Neural progenitor cell (in vitro differentiated cells): ENCODE measurements at regions not wholly inside any gene's neighbourhood (a gene's known extent, or its start where the extent isn't known, plus 50 kb on each side); places are given as distances from the start of the nearest gene placed in this dataset.

ENCODE experiments used
- DNase-seq: peaks from one replicate; pipeline ENCODE4 v3.0.0-alpha.2; 2016; ENCODE audit warnings: low spot score
- H2AFZ ChIP-seq: fragments of 200-600 bp; sonication (generic); replicated peaks from 2 replicates; pipeline ENCODE4 v1.6.1; 2016; ENCODE audit warnings: antibody characterized with exemption
- H3F3A ChIP-seq: fragments of 200-600 bp; sonication (generic); 2 replicates; pipeline ENCODE4 v1.6.1; 2016; ENCODE audit warnings: antibody characterized with exemption, low read depth
- H3K27ac ChIP-seq: fragments of 200-600 bp; sonication (generic); 2 replicates; pipeline ENCODE4 v1.5.1; 2016; ENCODE audit warnings: mild to moderate bottlenecking
- H3K27me3 ChIP-seq: fragments of 200-600 bp; sonication (generic); 2 replicates; pipeline ENCODE4 v1.6.1; 2016; ENCODE audit warnings: mild to moderate bottlenecking, moderate library complexity
- H3K36me3 ChIP-seq: fragments of 200-600 bp; sonication (generic); 2 replicates; pipeline ENCODE4 v1.5.1; 2016
- H3K4me1 ChIP-seq: fragments of 200-600 bp; sonication (generic); 2 replicates; pipeline ENCODE4 v1.6.1; 2016; ENCODE audit warnings: mixed run types
- H3K4me2 ChIP-seq: fragments of 200-600 bp; sonication (generic); 2 replicates; pipeline ENCODE4 v1.6.1; 2016
- H3K4me3 ChIP-seq: fragments of 200-600 bp; sonication (generic); 2 replicates; pipeline ENCODE4 v1.5.1; 2016
- H3K79me2 ChIP-seq: fragments of 200-600 bp; sonication (generic); 2 replicates; pipeline ENCODE4 v1.6.1; 2016; ENCODE audit warnings: low read depth
- H3K9ac ChIP-seq: fragments of 200-600 bp; sonication (generic); 2 replicates; pipeline ENCODE4 v1.6.1; 2016
- H3K9me3 ChIP-seq: fragments of 200-600 bp; sonication (generic); 2 replicates; pipeline ENCODE4 v1.5.1; 2016; ENCODE audit warnings: low read depth
- H4K20me1 ChIP-seq: fragments of 200-600 bp; sonication (generic); 2 replicates; pipeline ENCODE4 v1.6.1; 2016; ENCODE audit warnings: low read depth
- H3K27ac Mint-ChIP-seq: 3 replicates; pipeline ENCODE4 v1.8.0; 2021; ENCODE audit warnings: mixed read lengths
- H3K27me3 Mint-ChIP-seq: 2 replicates; pipeline ENCODE4 v1.8.0; 2022; ENCODE audit warnings: low read depth, mild to moderate bottlenecking, inconsistent platforms, moderate library complexity, mixed read lengths; ENCODE audit not compliant: insufficient read depth
- H3K36me3 Mint-ChIP-seq: 3 replicates; pipeline ENCODE4 v1.8.0; 2021; ENCODE audit warnings: mixed read lengths
- H3K4me1 Mint-ChIP-seq: 3 replicates; pipeline ENCODE4 v1.8.0; 2021; ENCODE audit warnings: mixed read lengths
- H3K4me3 Mint-ChIP-seq: 3 replicates; pipeline ENCODE4 v1.8.0; 2021; ENCODE audit warnings: mild to moderate bottlenecking, moderate library complexity, mixed read lengths
- H3K9me3 Mint-ChIP-seq: 3 replicates; pipeline ENCODE4 v1.8.0; 2020; ENCODE audit warnings: mixed read lengths
- CTCF ChIP-seq: fragments of 200-600 bp; sonication (generic); IDR thresholded peaks from 2 replicates; pipeline ENCODE4 v1.5.1; 2017; ENCODE audit warnings: antibody characterized with exemption, mild to moderate bottlenecking
- EZH2 ChIP-seq: fragments of 200-600 bp; sonication (generic); IDR thresholded peaks from 2 replicates; pipeline ENCODE4 v1.6.1; 2017; ENCODE audit warnings: antibody characterized with exemption, mild to moderate bottlenecking, moderate library complexity
- EZH2phosphoT487 ChIP-seq: fragments of 200-600 bp; sonication (generic); IDR thresholded peaks from 2 replicates; pipeline ENCODE4 v1.6.1; 2017; ENCODE audit warnings: antibody characterized with exemption

DNA sequence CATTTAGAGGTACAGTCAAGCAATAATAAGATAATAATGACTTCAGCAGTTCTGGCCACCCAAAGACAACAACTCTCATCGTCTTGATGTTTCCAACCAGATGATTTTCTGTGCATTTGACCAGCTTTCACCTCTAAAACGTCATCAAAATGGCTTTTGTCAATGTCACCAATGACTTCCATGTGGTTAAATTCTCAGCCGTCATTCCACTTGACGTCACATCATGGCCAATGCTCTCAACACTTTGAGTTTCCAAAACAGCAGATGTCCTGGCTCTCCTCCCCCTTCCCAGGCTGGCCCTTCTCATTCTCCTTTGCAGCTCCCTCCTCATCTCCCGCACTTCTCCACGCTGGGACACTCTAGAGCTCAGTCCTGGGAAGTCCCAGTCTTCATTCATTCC, 258.3 kb downstream of the BCL2 start:
- Histone ChIP-seq H3K9ac (no peak overlapping the region), H3F3A (no peaks in the 10 kb centered on the region), H3K27ac (no peak overlapping the region), H3K4me2 (no peak overlapping the region), H3K9me3 (no peaks in the 10 kb centered on the region), H3K4me3 (no peak overlapping the region), H2AFZ (no peak overlapping the region), H3K36me3 (no peaks in the 10 kb centered on the region), H3K4me1 (no peaks in the 10 kb centered on the region), H4K20me1 (no peaks in the 10 kb centered on the region), H3K27me3 (no peaks in the 10 kb centered on the region), H3K79me2 (no peaks in the 10 kb centered on the region)
- Mint-ChIP-seq H3K4me1 (peaks cover 2% of the 10 kb centered on the region), H3K4me3 (no peak overlapping the region), H3K9me3 (peaks cover 2% of the 10 kb centered on the region), H3K36me3 (no peaks in the 10 kb centered on the region), H3K27me3 (peaks cover 2% of the 10 kb centered on the region), H3K27ac (no peak overlapping the region)
- no peak for DNase-seq
- no peak for TF ChIP-seq EZH2phosphoT487

DNA sequence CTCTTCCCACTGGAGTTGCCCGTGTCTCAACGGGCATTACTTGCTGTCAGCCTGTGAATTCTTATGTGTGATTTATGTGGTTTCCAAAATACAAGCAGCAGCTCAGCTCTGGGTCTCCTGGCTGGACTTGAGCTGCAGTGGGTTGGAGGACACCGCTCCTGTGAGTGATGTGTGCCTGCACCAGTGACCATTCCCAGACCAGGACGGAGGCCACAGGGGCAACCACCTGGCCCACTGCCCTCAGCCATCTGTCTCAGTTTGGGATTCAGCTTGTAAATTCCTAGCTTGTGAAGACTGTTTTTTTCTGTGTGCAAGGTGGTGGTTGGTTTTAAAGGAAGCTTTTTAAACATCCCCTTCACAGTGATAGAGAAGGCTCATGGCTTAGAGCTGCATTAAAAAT, 261.0 kb downstream of the BCL2 start:
- TF ChIP-seq EZH2 = no peak
- no peak for TF ChIP-seq CTCF
- no peak for TF ChIP-seq EZH2phosphoT487
- Histone ChIP-seq H3K4me1 (peaks cover 3% of the 10 kb centered on the region), H3K79me2 (no peaks in the 10 kb centered on the region), H3K4me2 (no peak overlapping the region), H3K27me3 (no peaks in the 10 kb centered on the region), H3K9ac (no peak overlapping the region), H4K20me1 (no peaks in the 10 kb centered on the region), H2AFZ (no peak overlapping the region), H3F3A (no peaks in the 10 kb centered on the region), H3K27ac (no peak overlapping the region), H3K36me3 (no peaks in the 10 kb centered on the region), H3K9me3 (no peaks in the 10 kb centered on the region), H3K4me3 (no peak overlapping the region)
- Mint-ChIP-seq H3K9me3 (peaks cover 2% of the 10 kb centered on the region), H3K27ac (no peak overlapping the region), H3K4me1 (peaks cover 19% of the 10 kb centered on the region), H3K36me3 (no peaks in the 10 kb centered on the region), H3K4me3 (no peak overlapping the region), H3K27me3 (peaks cover 2% of the 10 kb centered on the region)
- no peak for DNase-seq

GRCh38 chr18:63057707-63058106, 261.9 kb downstream of the BCL2 start:
- H3K27ac ChIP-seq = no peak overlapping the region
- no peak overlapping the region for H3K4me2 ChIP-seq
- H3K9me3 Mint-ChIP-seq = no peaks in the 10 kb centered on the region
- no peaks in the 10 kb centered on the region for H4K20me1 ChIP-seq
- no peaks in the 10 kb centered on the region for H3K9me3 ChIP-seq
- DNase-seq = no peak
- no peaks in the 10 kb centered on the region for H3F3A ChIP-seq
- H2AFZ ChIP-seq = no peak overlapping the region
- H3K4me1 Mint-ChIP-seq = peaks cover 18% of the 10 kb centered on the region
- TF ChIP-seq EZH2phosphoT487 (no peak), CTCF (no peak), EZH2 (no peak)
- no peak overlapping the region for H3K4me3 ChIP-seq
- H3K4me3 Mint-ChIP-seq = no peak overlapping the region
- H3K36me3 Mint-ChIP-seq = no peaks in the 10 kb centered on the region
- H3K27me3 Mint-ChIP-seq = peaks cover 5% of the 10 kb centered on the region
- no peak overlapping the region for H3K27ac Mint-ChIP-seq
- H3K36me3 ChIP-seq = no peaks in the 10 kb centered on the region
- no peaks in the 10 kb centered on the region for H3K27me3 ChIP-seq
- H3K9ac ChIP-seq = no peak overlapping the region
- H3K4me1 ChIP-seq = peaks cover 3% of the 10 kb centered on the region
- no peaks in the 10 kb centered on the region for H3K79me2 ChIP-seq

GRCh38 chr18:63054901-63055584, 264.5 kb downstream of the BCL2 start:
- no peak overlapping the region for H3K4me3 Mint-ChIP-seq
- peak overlapping the region; percentile 60 for H2AFZ ChIP-seq

More at GRCh38 chr18:63054901-63055584, 264.5 kb downstream of the BCL2 start:
- Histone ChIP-seq H3K27ac (no peak overlapping the region), H3K9me3 (no peaks in the 10 kb centered on the region), H3F3A (no peaks in the 10 kb centered on the region), H3K4me3 (no peak overlapping the region), H3K4me1 (peaks cover 3% of the 10 kb centered on the region), H4K20me1 (no peaks in the 10 kb centered on the region), H3K4me2 (no peak overlapping the region), H3K36me3 (no peaks in the 10 kb centered on the region), H3K27me3 (no peaks in the 10 kb centered on the region), H3K9ac (no peak overlapping the region), H3K79me2 (no peaks in the 10 kb centered on the region)
- Mint-ChIP-seq H3K4me1 (peaks cover 21% of the 10 kb centered on the region), H3K9me3 (no peaks in the 10 kb centered on the region), H3K27ac (no peak overlapping the region), H3K27me3 (peaks cover 5% of the 10 kb centered on the region), H3K36me3 (no peaks in the 10 kb centered on the region)
- TF ChIP-seq EZH2 (no peak), EZH2phosphoT487 (no peak), CTCF (no peak)
- no peak for DNase-seq
